GM12874 (cell line): ENCODE measurements at regions not wholly inside any gene's neighbourhood (a gene's known extent, or its start where the extent isn't known, plus 50 kb on each side); places are given as distances from the start of the nearest gene placed in this dataset.

ENCODE experiments used
- CTCF ChIP-seq: IDR thresholded peaks from 2 replicates; pipeline ENCODE4 v1.5.1; 2011; ENCODE audit warnings: low read depth, mild to moderate bottlenecking, control low read depth, low read length, moderate library complexity; ENCODE audit not compliant: insufficient read depth

GRCh38 chr1:11391327-11391726, 87.6 kb upstream of the DISP3 start:
- TF ChIP-seq CTCF, result no peak

- TF ChIP-seq CTCF, result no peak
These were observed 87.1 kb upstream of the DISP3 start for GRCh38 chr1:11391886-11392285.

GRCh38 chr1:11394592-11395245, 84.2 kb upstream of the DISP3 start:
- TF ChIP-seq CTCF, result no peak

DNA sequence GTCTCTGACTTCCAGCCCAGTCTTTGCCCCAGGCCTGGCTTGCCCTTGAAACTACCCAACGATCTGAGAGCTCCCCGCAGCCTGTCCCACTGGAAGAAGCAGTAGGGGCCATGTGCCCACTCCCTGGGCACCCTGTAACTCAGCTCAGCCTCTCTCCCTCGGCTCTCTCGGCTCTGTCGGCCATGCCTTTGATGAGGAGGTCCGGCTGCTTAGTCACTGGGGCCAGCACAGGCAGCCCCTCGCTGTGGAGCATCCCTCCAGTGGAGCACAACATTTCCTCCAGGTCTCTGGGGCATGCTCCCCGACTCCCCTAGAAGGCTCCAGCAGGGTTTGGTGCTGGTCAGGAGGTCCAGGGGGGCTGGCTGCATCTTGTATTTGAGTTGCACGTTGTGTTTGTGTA, 83.3 kb upstream of the DISP3 start:
- no peak for TF ChIP-seq CTCF

DNA sequence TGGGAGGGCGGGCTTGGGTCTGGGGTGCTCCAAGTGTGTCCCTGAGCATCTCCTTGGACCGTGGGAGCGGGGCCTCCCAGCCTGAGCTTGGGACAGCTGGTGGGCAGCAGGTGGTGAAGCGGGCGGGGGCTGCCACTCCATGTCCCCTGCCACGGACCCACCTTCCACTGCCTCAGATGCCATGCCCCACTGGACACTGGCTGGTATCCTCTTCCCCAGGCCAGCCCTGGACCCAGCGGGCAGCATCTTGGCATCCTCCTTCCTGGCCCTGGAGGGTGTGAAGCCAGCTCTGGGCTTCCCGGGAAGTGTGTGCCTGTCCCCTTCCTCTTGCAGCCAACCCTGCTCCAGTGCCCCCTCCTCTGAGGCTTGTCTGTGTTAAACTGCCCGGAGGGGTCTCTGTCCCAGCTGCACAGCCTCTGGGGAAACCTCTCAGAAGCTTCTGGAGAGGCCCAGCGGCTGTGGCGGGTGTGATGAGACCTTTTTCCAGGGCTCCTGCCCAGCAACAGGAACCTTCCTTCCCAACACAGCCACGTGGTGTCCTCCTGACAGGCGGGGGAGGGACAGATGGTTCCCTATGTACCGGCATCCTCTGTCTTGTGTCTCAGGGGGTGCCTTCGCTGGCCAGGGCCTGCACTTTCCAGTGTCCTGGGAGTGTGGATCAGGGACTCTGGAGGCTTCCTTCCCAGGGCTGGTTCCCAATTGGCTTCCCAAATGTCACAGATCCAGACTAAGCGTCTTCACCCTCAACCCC, 81.6 kb upstream of the DISP3 start:
- TF ChIP-seq CTCF, result no peak

DNA sequence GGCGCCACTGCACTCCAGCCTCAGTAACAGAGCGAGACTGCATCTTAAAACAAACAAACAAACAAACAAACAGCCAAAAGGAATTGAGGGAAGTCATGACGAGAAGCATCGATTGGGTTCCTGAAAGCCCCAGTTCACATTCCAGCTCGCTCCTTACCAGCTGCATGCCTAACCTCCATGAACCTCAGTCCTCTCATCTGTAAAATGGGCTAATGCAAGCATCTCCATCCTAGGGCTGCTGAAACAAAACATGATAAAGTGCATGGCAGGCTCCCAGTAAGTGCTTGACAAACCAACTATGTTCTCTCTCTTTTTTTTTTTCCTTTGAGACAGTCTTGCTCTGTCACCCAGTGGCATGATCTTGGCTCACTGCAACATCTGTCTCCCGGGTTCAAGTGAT, 79.7 kb upstream of the DISP3 start:
- no peak for TF ChIP-seq CTCF

DNA sequence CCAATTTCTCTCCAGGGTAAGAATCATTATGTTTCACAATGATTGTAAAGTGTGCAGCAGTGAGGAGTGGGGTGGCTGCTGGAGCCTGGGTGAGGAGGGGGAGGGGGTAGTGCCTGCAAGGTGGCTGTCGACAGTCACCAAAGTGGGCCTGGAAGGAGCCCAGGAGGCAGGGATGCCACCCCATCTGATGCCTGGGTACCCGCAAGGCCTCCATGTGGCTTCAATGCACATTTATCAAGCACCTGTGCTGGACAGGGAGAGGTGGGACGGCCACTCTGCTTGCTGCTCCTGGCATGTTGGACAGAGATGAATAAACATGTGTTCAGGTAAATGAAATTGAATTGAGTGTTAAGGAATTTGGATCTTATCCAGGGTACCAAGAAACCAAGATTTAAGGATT, 78.8 kb upstream of the DISP3 start:
- TF ChIP-seq CTCF, result no peak
